ENCODE measurements at regions not wholly inside any gene's neighbourhood (a gene's known extent, or its start where the extent isn't known, plus 50 kb on each side); places are given as distances from the start of the nearest gene placed in this dataset.

DNA sequence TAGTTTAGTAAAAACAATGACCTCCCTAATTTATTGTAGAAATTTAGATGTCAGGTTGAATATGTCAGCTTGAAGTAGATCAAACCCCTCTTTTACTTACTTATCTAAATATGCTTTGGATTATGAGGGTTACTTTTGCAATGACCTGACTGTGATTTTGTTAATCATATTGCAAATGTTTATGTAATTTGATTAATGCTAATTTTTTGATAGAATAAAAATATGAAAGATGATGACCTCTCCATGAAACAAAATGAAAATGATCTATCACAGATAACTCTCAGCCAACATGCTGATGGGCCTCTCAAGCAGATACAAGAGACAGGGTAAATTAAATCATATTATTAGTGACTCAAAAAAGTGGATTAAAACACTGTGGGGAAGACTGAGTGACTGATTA, 131.0 kb downstream of the CEP57L1 start:
- Histone ChIP-seq H2AFZ (ENCODE audit: low read depth, low read length) (no peak overlapping the region), H3K9me3 (replicated peaks; ENCODE audit: control insufficient read depth, insufficient read depth, low read depth, low read length) (no peaks in the 10 kb centered on the region), H3K79me2 (ENCODE audit: control insufficient read depth, insufficient read depth, low read length) (no peaks in the 10 kb centered on the region), H3K27ac (ENCODE audit: extremely low read depth, low read depth, low read length) (no peak overlapping the region), H3K9me1 (ENCODE audit: control insufficient read depth, insufficient read depth, low read length) (no peaks in the 10 kb centered on the region), H3K9ac (ENCODE audit: insufficient read depth in 1 of 2, low read depth in 2 of 2, low read length in 2 of 2) (no peak overlapping the region), H3K4me2 (ENCODE audit: insufficient read depth, low read length) (no peak overlapping the region), H3K27me3 (ENCODE audit: control insufficient read depth in 2 of 2, insufficient read depth in 2 of 2, low read length in 2 of 2) (no peaks in the 10 kb centered on the region), H4K20me1 (replicated peaks; ENCODE audit: control insufficient read depth, insufficient read depth, low read length) (no peaks in the 10 kb centered on the region), H3K36me3 (ENCODE audit: control insufficient read depth, insufficient read depth, low read length) (no peaks in the 10 kb centered on the region), H3K4me1 (replicated peaks in 1 of 2; ENCODE audit: control insufficient read depth in 2 of 2, insufficient read depth in 2 of 2, low read length in 2 of 2) (peaks cover 7 to 11% of the 10 kb centered on the region in 2 experiments; a peak in 2 of 5 replicates), H3K4me3 (no peak overlapping the region)
- CTCF ChIA-PET (ENCODE audit: low intra/inter-chr PET ratio): no interaction called here
- POLR2A ChIA-PET: interaction anchor here (1.4 to 1.6 kb wide), 2 partner anchors 10 to 23 kb away, joined by 3 to 6 read pairs; no protein-coding TSS in a partner anchor
- BruUV-seq (replicated peaks): no TSS peak
- ATAC-seq (no peak), DNase-seq (ENCODE audit: extremely low read depth in 1 of 4, low spot score in 3 of 4) (no peak), FAIRE-seq (no peak)
- in situ Hi-C loops (cut with MboI) (no loop called here), intact Hi-C loops (cut with micrococcal nuclease) (no loop called here)
- no peak for TF ChIP-seq SPI1 (IDR thresholded peaks at IDR 0.05; ENCODE audit: borderline replicate concordance, low read depth, low read length)
- TF ChIP-seq, protein P1, sequence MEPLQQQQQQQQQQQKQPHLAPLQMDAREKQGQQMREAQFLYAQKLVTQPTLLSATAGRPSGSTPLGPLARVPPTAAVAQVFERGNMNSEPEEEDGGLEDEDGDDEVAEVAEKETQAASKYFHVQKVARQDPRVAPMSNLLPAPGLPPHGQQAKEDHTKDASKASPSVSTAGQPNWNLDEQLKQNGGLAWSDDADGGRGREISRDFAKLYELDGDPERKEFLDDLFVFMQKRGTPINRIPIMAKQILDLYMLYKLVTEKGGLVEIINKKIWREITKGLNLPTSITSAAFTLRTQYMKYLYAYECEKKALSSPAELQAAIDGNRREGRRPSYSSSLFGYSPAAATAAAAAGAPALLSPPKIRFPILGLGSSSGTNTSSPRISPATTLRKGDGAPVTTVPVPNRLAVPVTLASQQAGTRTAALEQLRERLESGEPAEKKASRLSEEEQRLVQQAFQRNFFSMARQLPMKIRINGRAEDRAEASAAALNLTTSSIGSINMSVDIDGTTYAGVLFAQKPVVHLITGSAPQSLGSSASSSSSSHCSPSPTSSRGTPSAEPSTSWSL (CRISPR knock-in tag; IDR thresholded peaks at IDR 0.05; ENCODE audit: borderline replicate concordance): no peak
- TF ChIP-seq, protein P2, sequence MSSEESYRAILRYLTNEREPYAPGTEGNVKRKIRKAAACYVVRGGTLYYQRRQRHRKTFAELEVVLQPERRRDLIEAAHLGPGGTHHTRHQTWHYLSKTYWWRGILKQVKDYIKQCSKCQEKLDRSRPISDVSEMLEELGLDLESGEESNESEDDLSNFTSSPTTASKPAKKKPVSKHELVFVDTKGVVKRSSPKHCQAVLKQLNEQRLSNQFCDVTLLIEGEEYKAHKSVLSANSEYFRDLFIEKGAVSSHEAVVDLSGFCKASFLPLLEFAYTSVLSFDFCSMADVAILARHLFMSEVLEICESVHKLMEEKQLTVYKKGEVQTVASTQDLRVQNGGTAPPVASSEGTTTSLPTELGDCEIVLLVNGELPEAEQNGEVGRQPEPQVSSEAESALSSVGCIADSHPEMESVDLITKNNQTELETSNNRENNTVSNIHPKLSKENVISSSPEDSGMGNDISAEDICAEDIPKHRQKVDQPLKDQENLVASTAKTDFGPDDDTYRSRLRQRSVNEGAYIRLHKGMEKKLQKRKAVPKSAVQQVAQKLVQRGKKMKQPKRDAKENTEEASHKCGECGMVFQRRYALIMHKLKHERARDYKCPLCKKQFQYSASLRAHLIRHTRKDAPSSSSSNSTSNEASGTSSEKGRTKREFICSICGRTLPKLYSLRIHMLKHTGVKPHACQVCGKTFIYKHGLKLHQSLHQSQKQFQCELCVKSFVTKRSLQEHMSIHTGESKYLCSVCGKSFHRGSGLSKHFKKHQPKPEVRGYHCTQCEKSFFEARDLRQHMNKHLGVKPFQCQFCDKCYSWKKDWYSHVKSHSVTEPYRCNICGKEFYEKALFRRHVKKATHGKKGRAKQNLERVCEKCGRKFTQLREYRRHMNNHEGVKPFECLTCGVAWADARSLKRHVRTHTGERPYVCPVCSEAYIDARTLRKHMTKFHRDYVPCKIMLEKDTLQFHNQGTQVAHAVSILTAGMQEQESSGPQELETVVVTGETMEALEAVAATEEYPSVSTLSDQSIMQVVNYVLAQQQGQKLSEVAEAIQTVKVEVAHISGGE (CRISPR knock-in tag; IDR thresholded peaks at IDR 0.05): no peak
- no peak for TF ChIP-seq NCOA1 (IDR thresholded peaks at IDR 0.05; ENCODE audit: low read depth)
- TF ChIP-seq HDAC2 (IDR thresholded peaks at IDR 0.05): no peak
- TF ChIP-seq, protein P3, sequence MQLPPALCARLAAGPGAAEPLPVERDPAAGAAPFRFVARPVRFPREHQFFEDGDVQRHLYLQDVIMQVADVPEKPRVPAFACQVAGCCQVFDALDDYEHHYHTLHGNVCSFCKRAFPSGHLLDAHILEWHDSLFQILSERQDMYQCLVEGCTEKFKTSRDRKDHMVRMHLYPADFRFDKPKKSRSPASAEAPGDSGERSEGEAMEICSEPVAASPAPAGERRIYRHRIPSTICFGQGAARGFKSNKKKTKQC (CRISPR knock-in tag; IDR thresholded peaks at IDR 0.05): no peak
- no peak for TF ChIP-seq TOE1 (IDR thresholded peaks at IDR 0.05; ENCODE audit: borderline replicate concordance)
- TF ChIP-seq TOE1 (CRISPR knock-in tag; IDR thresholded peaks at IDR 0.05; ENCODE audit: borderline replicate concordance, low read depth): no peak
- TF ChIP-seq NCOA2 (IDR thresholded peaks at IDR 0.05; ENCODE audit: partially characterized antibody in 2 of 2): no peak
- TF ChIP-seq NFRKB (IDR thresholded peaks at IDR 0.05; ENCODE audit: low read depth): no peak
- TF ChIP-seq TFAM (CRISPR knock-in tag; conservative IDR thresholded peaks at IDR 0.05): no peak
- TF ChIP-seq ESRRB (CRISPR knock-in tag; IDR thresholded peaks at IDR 0.05; ENCODE audit: borderline replicate concordance): no peak
- TF ChIP-seq POLR2A (conservative IDR thresholded peaks at IDR 0.05): no peak
- no peak for TF ChIP-seq DNMT1 (IDR thresholded peaks at IDR 0.05)
- no peak for TF ChIP-seq ZKSCAN8 (CRISPR knock-in tag; IDR thresholded peaks at IDR 0.05)
- TF ChIP-seq, protein P4, sequence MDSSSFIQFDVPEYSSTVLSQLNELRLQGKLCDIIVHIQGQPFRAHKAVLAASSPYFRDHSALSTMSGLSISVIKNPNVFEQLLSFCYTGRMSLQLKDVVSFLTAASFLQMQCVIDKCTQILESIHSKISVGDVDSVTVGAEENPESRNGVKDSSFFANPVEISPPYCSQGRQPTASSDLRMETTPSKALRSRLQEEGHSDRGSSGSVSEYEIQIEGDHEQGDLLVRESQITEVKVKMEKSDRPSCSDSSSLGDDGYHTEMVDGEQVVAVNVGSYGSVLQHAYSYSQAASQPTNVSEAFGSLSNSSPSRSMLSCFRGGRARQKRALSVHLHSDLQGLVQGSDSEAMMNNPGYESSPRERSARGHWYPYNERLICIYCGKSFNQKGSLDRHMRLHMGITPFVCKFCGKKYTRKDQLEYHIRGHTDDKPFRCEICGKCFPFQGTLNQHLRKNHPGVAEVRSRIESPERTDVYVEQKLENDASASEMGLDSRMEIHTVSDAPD (CRISPR knock-in tag; IDR thresholded peaks at IDR 0.05): no peak
- TF ChIP-seq ZNF436 (CRISPR knock-in tag; IDR thresholded peaks at IDR 0.05): no peak
- no peak for TF ChIP-seq SREBF2 (CRISPR knock-in tag; IDR thresholded peaks at IDR 0.05)
- no peak for TF ChIP-seq MAFK (IDR thresholded peaks at IDR 0.05; ENCODE audit: low read length)

All from K562 (cell line).